ENCODE measurements at regions not wholly inside any gene's neighbourhood (a gene's known extent, or its start where the extent isn't known, plus 50 kb on each side); places are given as distances from the start of the nearest gene placed in this dataset.

GRCh38 chr2:12948231-12948960, 231.7 kb downstream of the TRIB2 start:
- Histone ChIP-seq H3K9me3 (ENCODE audit: insufficient read depth, low read length) (no peaks in the 10 kb centered on the region), H3K4me1 (ENCODE audit: low read length) (peaks cover 14% of the 10 kb centered on the region), H3K9ac (ENCODE audit: low read length) (no peak overlapping the region), H3K79me2 (ENCODE audit: low read length) (no peaks in the 10 kb centered on the region), H3K27me3 (ENCODE audit: low read depth, low read length) (peaks cover 32% of the 10 kb centered on the region; the same call in 1 of the 2 replicates), H3K4me2 (ENCODE audit: low read length) (0 out of 2 replicates have a peak overlapping the region, but pooled peaks have one; percentile 9), H3K27ac (ENCODE audit: low read length) (no peak overlapping the region), H4K20me1 (ENCODE audit: insufficient read depth, low read length) (no peaks in the 10 kb centered on the region), H2AFZ (ENCODE audit: low read depth, low read length) (no peak overlapping the region), H3K4me3 (ENCODE audit: low read length) (no peak overlapping the region), H3K36me3 (replicated peaks; ENCODE audit: low read depth, low read length) (no peaks in the 10 kb centered on the region)
- TF ChIP-seq CTCF (IDR thresholded peaks at IDR 0.05; ENCODE audit: low read depth, low read length) (no peak), EZH2phosphoT487 (IDR thresholded peaks at IDR 0.05; ENCODE audit: low read depth) (no peak)

DNA sequence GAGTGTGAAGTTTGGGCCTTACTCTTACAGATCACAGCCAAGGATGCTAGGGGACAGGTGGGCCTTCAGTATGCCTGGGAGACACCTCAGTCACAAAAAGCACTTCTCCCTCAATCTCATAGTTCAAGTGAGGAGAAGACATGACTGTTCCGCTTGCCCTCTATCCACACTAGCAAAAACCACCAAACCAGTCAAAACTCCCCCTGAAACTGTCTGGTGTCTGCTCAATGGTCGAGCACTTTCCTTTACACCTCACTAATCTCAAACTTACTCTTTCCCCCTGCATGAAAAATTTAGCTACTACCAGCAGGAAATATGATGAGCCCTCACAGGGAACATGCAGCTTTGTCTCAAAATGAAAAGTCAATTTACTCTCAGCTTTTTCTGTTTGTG, 232.2 kb downstream of the TRIB2 start:
- Histone ChIP-seq H3K27ac (ENCODE audit: low read length) (no peak overlapping the region), H3K36me3 (replicated peaks; ENCODE audit: low read depth, low read length) (no peaks in the 10 kb centered on the region), H3K79me2 (ENCODE audit: low read length) (no peaks in the 10 kb centered on the region), H3K9ac (ENCODE audit: low read length) (no peak overlapping the region), H4K20me1 (ENCODE audit: insufficient read depth, low read length) (no peaks in the 10 kb centered on the region), H3K4me3 (ENCODE audit: low read length) (no peak overlapping the region), H2AFZ (ENCODE audit: low read depth, low read length) (no peak overlapping the region), H3K4me1 (ENCODE audit: low read length) (peaks cover 14% of the 10 kb centered on the region), H3K4me2 (ENCODE audit: low read length) (0 out of 2 replicates have a peak overlapping the region, but pooled peaks have one; percentile 10), H3K9me3 (ENCODE audit: insufficient read depth, low read length) (no peaks in the 10 kb centered on the region), H3K27me3 (ENCODE audit: low read depth, low read length) (peaks cover 32% of the 10 kb centered on the region; the same call in 1 of the 2 replicates)
- TF ChIP-seq EZH2phosphoT487 (IDR thresholded peaks at IDR 0.05; ENCODE audit: low read depth) (no peak), CTCF (IDR thresholded peaks at IDR 0.05; ENCODE audit: low read depth, low read length) (no peak)

GRCh38 chr2:12949406-12949805, 232.7 kb downstream of the TRIB2 start:
- Histone ChIP-seq H4K20me1 (ENCODE audit: insufficient read depth, low read length) (no peaks in the 10 kb centered on the region), H3K27ac (ENCODE audit: low read length) (no peak overlapping the region), H3K9me3 (ENCODE audit: insufficient read depth, low read length) (no peaks in the 10 kb centered on the region), H3K36me3 (replicated peaks; ENCODE audit: low read depth, low read length) (no peaks in the 10 kb centered on the region), H3K4me3 (ENCODE audit: low read length) (no peak overlapping the region), H2AFZ (ENCODE audit: low read depth, low read length) (no peak overlapping the region), H3K79me2 (ENCODE audit: low read length) (no peaks in the 10 kb centered on the region), H3K4me1 (ENCODE audit: low read length) (peaks cover 14% of the 10 kb centered on the region), H3K9ac (ENCODE audit: low read length) (no peak overlapping the region), H3K27me3 (ENCODE audit: low read depth, low read length) (peaks cover 32% of the 10 kb centered on the region; the same call in 1 of the 2 replicates), H3K4me2 (ENCODE audit: low read length) (0 out of 2 replicates have a peak overlapping the region, but pooled peaks have one; percentile 10)
- TF ChIP-seq EZH2phosphoT487 (IDR thresholded peaks at IDR 0.05; ENCODE audit: low read depth) (no peak), CTCF (IDR thresholded peaks at IDR 0.05; ENCODE audit: low read depth, low read length) (no peak)

- H3K27me3 ChIP-seq (ENCODE audit: low read depth, low read length) = peaks cover 32% of the 10 kb centered on the region; the same call in 1 of the 2 replicates
- H3K4me1 ChIP-seq (ENCODE audit: low read length) = peaks cover 14% of the 10 kb centered on the region
- H3K36me3 ChIP-seq (replicated peaks; ENCODE audit: low read depth, low read length) = no peaks in the 10 kb centered on the region
- TF ChIP-seq EZH2phosphoT487 (IDR thresholded peaks at IDR 0.05; ENCODE audit: low read depth) (no peak), CTCF (IDR thresholded peaks at IDR 0.05; ENCODE audit: low read depth, low read length) (no peak)
- no peaks in the 10 kb centered on the region for H3K9me3 ChIP-seq (ENCODE audit: insufficient read depth, low read length)
- H3K9ac ChIP-seq (ENCODE audit: low read length) = no peak overlapping the region
- H3K4me2 ChIP-seq (ENCODE audit: low read length) = no peak overlapping the region
- no peak overlapping the region for H3K4me3 ChIP-seq (ENCODE audit: low read length)
- H4K20me1 ChIP-seq (ENCODE audit: insufficient read depth, low read length) = no peaks in the 10 kb centered on the region
- H2AFZ ChIP-seq (ENCODE audit: low read depth, low read length) = no peak overlapping the region
- no peak overlapping the region for H3K27ac ChIP-seq (ENCODE audit: low read length)
- no peaks in the 10 kb centered on the region for H3K79me2 ChIP-seq (ENCODE audit: low read length)
Observed at GRCh38 chr2:12950174-12950573, 233.4 kb downstream of the TRIB2 start.

All from OCI-LY3 (cell line).